ENCODE measurements at regions not wholly inside any gene's neighbourhood (a gene's known extent, or its start where the extent isn't known, plus 50 kb on each side); places are given as distances from the start of the nearest gene placed in this dataset.

- no peak for DNase-seq (ENCODE audit: low read depth)
Measured at GRCh38 chr16:88285514-88285822, 97.3 kb upstream of the ZNF469 start.

- no peak for DNase-seq (ENCODE audit: low read depth)
Measured at GRCh38 chr16:88286301-88286923, 96.3 kb upstream of the ZNF469 start.

- DNase-seq (ENCODE audit: low read depth): no peak
Measured at GRCh38 chr16:88287219-88287618, 95.5 kb upstream of the ZNF469 start.

- DNase-seq (ENCODE audit: low read depth): no peak
Measured at GRCh38 chr16:88288303-88288702, 94.5 kb upstream of the ZNF469 start.

- no peak for DNase-seq (ENCODE audit: low read depth)
Measured at GRCh38 chr16:88289001-88289400, 93.8 kb upstream of the ZNF469 start.

- no peak for DNase-seq (ENCODE audit: low read depth)
Measured at GRCh38 chr16:88289561-88289960, 93.2 kb upstream of the ZNF469 start.

- no peak for DNase-seq (ENCODE audit: low read depth)
Measured at GRCh38 chr16:88289968-88290401, 92.8 kb upstream of the ZNF469 start.

GRCh38 chr16:88290850-88291830, 91.6 kb upstream of the ZNF469 start:
- DNase-seq (ENCODE audit: low read depth): no peak

- DNase-seq (ENCODE audit: low read depth): no peak
Measured at GRCh38 chr16:88292007-88292970, 90.5 kb upstream of the ZNF469 start.

- no peak for DNase-seq (ENCODE audit: low read depth)
Measured at GRCh38 chr16:88293097-88293496, 89.7 kb upstream of the ZNF469 start.

GRCh38 chr16:88295671-88296436, 86.9 kb upstream of the ZNF469 start:
- DNase-seq (ENCODE audit: low read depth): no peak

GRCh38 chr16:88296437-88297177, 86.2 kb upstream of the ZNF469 start:
- DNase-seq (ENCODE audit: low read depth): no peak

GRCh38 chr16:88297178-88297720, 85.5 kb upstream of the ZNF469 start:
- no peak for DNase-seq (ENCODE audit: low read depth)

- no peak for DNase-seq (ENCODE audit: low read depth)
Measured at GRCh38 chr16:88298181-88298832, 84.5 kb upstream of the ZNF469 start.

GRCh38 chr16:88298833-88299745, 83.7 kb upstream of the ZNF469 start:
- no peak for DNase-seq (ENCODE audit: low read depth)

GRCh38 chr16:88299751-88300462, 82.9 kb upstream of the ZNF469 start:
- no peak for DNase-seq (ENCODE audit: low read depth)

GRCh38 chr16:88300463-88300835, 82.3 kb upstream of the ZNF469 start:
- no peak for DNase-seq (ENCODE audit: low read depth)

GRCh38 chr16:88301431-88301830, 81.3 kb upstream of the ZNF469 start:
- DNase-seq (ENCODE audit: low read depth): no peak

Measured in activated T-helper 1 cell treated with Interleukin-2 at 50 U/mL for 16 hours (primary cell).